Stromal cell of bone marrow (primary cell): ENCODE measurements at regions not wholly inside any gene's neighbourhood (a gene's known extent, or its start where the extent isn't known, plus 50 kb on each side); places are given as distances from the start of the nearest gene placed in this dataset.
"Not testable (repeated sequence)": the region's sequence is repeated elsewhere in the genome, so short reads cannot be mapped to it uniquely, and the experiment has no call there.

Source experiments
- DNase-seq: peaks from one replicate; pipeline ENCODE4 v3.0.0-alpha.2; 2012; ENCODE audit warnings: low read depth

- no peak for DNase-seq
These were observed 1397.0 kb downstream of the UQCRFS1 start for GRCh38 chr19:27815985-27816384.

GRCh38 chr19:27814834-27815233 lies 1398.1 kb downstream of the UQCRFS1 start:
- not testable (repeated sequence) for DNase-seq

DNA sequence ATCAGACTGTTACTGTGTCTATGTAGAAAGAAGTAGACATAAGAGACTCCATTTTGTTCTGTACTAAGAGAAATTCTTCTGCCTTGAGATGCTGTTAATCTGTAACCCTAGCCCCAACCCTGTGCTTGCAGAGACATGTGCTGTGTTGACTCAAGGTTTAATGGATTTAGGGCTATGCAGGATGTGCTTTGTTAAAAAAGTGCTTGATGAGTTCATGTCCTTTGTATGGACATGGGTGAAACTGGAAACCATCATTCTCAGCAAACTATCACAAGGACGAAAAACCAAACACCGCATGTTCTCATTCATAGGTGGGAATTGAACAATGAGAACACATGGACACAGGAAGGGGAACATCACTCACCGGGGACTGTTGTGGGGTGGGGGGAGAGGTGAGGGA lies 1398.7 kb downstream of the UQCRFS1 start:
- not testable (repeated sequence) for DNase-seq

GRCh38 chr19:27806471-27807070 lies 1406.4 kb downstream of the UQCRFS1 start:
- DNase-seq = no peak

GRCh38 chr19:27805848-27806247 lies 1407.1 kb downstream of the UQCRFS1 start:
- no peak for DNase-seq

GRCh38 chr19:27802293-27802692 lies 1410.7 kb downstream of the UQCRFS1 start:
- not testable (repeated sequence) for DNase-seq

- DNase-seq = no peak
These were observed 1416.4 kb downstream of the UQCRFS1 start for GRCh38 chr19:27796540-27796939.

GRCh38 chr19:27796073-27796472 lies 1416.9 kb downstream of the UQCRFS1 start:
- DNase-seq = no peak

GRCh38 chr19:27795369-27795768 lies 1417.6 kb downstream of the UQCRFS1 start:
- DNase-seq = no peak

DNA sequence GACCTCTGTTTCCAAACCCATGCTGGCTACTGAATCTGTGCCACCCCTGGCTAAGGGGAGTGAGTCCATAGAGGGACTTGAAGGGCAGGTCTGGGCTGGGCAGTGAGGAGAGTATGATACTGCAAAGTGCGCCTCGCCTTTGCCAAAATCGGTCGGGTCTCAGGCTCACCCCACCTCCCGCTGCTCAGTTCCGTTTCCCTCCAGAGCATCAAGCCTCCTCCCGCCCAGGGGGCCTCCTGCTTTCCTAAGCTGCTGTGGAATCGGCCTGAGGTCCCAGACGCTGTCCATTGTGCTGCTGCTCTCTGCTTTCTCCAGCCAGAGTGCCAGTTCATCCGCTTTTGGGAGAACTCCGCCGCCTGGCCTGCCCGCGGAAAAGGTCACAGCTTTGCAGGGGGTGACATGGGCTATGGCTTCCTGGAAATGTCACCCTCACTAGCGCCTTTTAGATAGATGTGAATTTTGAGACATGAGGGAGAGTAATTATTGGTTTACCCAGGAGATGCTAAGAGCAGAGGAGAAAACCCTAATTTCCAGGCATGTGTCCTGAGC lies 1418.4 kb downstream of the UQCRFS1 start:
- DNase-seq = no peak

GRCh38 chr19:27793644-27794493 lies 1419.1 kb downstream of the UQCRFS1 start:
- peak; percentile 91 for DNase-seq

DNA sequence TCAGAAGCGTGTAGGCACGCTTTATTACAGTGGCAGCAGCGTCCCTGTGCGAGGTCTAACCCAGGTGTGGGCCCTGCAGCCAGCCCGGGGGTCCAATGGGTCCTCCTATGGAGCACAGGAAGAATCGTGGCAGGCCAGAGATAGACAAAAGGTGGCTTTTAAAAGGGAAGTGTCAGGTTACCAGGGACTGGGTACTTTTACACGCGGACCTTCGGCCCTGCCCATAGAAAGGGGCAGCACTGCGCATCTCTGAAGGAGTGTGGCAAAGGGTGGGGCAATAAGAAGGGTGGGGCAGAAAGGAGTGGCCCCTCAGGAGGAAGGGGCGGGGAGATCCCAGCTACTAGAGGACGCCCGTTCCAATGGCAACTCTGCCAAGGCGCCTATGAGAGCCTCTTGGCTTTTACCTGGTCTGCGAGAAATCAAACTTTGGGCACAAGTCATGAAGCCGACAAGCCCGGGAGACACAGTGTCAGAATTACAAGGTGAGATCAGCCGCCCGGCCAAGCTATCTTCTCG lies 1419.8 kb downstream of the UQCRFS1 start:
- peak; percentile 40 for DNase-seq

DNA sequence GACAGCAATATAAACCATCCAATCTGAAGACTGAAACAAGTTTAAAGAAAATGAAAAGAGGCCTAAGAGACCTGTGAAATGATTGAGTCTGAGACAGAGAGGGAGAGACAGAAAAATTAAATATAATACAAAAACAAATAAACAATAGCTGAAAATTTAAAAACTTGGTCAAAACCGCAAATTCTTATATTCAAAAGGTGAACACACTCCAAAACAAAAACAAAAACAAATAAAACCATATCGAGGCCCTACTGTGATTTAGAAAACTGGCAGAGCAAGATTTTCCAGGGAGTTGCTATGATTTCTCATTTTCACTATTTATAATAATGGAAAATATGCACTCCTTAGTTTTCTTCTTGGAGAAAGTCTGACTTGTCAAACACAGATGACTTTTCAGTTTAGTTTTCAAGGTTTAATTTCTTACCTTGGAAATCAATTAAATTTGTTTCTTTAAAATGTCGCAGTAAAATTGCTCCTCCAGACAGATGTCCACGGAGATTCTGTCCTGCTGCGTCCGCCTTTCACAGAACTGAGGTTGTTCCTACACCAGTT lies 1420.3 kb downstream of the UQCRFS1 start:
- DNase-seq = no peak

GRCh38 chr19:27780367-27781075 lies 1432.4 kb downstream of the UQCRFS1 start:
- DNase-seq = no peak

GRCh38 chr19:27779954-27780353 lies 1433.0 kb downstream of the UQCRFS1 start:
- DNase-seq = no peak

DNA sequence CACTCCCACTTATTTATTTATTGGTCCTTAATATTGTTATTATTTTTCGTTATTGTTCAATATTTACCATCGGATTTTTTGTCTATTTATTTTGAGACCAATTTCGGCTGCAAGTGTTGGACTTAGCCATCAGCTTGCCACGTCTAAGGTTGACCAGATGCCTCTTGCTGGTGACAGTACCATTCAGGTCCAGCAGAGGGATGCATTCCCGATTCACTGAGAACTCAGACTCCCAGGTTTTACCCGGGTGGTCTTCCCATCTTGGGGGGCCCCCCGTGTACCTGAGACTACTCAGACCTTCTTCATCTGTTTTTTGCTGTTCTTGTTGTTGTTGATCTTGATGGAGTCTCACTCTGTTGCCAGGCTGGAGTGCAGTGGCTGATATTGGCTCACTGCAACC lies 1435.2 kb downstream of the UQCRFS1 start:
- DNase-seq = no peak

- DNase-seq = no peak
These were observed 1435.7 kb downstream of the UQCRFS1 start for GRCh38 chr19:27777242-27777641.

DNA sequence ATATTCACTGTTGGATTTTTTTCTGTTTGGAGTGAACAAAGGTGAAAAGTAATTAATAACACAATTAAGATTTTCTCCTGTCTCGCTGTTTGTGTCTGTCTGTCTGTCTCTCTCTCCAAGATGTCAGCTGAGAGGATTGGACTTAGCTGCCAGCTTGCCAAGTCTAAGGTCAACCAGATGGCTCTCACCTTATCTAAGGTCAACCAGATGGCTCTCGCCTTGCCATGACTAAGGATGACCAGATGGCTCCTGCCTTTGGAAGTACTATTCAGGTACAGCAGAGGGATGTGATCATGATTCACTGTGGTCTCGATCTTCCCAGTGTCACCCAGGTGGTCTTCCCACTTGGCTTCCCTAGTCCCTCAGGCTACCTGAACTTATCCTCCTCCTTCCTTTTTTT lies 1436.4 kb downstream of the UQCRFS1 start:
- no peak for DNase-seq

GRCh38 chr19:27776020-27776419 lies 1436.9 kb downstream of the UQCRFS1 start:
- DNase-seq = no peak

GRCh38 chr19:27775395-27775794 lies 1437.6 kb downstream of the UQCRFS1 start:
- DNase-seq = no peak

DNA sequence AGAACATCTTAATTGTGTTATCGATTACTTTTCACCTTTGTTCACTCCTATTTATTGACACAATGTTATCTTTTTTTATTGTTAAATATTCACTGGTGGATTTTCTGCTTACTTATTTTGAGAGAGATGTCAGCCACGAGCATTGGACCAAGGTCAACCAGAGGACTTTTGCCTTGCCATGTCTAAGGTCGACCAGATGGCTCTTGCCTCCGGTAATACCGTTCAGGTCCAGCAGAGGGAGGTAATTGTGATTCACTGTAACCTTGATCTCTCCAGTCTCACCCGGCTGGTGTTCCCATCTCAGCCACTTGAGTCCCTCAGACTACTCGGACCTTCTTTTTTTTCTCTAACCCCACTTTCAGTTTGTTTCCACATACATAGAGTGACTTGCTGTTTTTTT lies 1438.1 kb downstream of the UQCRFS1 start:
- DNase-seq = no peak

DNA sequence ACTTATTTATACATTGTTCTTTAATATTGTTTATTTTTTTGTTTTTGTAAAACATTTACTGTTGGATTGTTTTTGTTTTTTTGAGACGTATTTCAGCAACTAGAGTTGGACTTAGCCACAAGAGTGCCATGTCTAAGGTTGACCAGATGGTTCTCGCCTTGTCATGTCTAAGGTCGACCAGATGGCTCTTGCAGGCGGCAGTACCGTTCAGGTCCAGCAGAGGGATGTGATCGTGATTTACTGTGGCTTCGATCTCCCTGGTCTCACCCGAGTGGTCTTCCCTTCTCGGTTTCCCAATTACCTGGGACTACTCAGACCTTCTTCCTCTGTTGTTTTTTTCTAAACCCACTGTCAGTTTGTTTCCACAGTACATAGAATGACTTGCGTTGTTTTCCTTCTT lies 1438.6 kb downstream of the UQCRFS1 start:
- DNase-seq = no peak
